NT2/D1 (cell line): ENCODE measurements at regions not wholly inside any gene's neighbourhood (a gene's known extent, or its start where the extent isn't known, plus 50 kb on each side); places are given as distances from the start of the nearest gene placed in this dataset.

Experiments
- SUZ12 ChIP-seq: IDR thresholded peaks from 2 replicates; pipeline ENCODE4 v1.6.1; 2011; ENCODE audit not compliant: insufficient read length, insufficient read depth; ENCODE audit errors: extremely low read depth
- ZNF274 ChIP-seq: IDR thresholded peaks from 2 replicates; pipeline ENCODE4 v1.6.1; 2011; ENCODE audit warnings: mild to moderate bottlenecking, low read depth, low read length

DNA sequence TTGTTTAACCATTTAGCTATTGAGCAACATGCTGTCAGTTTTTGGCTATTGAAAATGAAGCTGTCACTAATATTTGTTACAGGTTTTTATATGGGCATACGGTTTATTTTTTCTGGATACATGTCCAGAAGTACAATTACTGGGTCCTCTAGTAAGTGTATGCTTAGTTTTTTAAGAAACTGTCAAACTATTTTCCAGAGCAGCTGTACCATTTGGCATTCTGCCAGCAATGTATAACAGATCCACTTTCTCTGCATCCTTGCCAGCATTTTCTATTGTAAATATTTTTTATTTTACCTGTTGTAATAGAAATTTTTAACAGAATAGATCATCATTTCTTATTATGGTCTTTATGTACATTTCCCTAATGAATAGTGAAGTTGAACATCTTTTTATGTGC, 658.8 kb downstream of the EDEM1 start:
- TF ChIP-seq SUZ12, result no peak
- no peak for TF ChIP-seq ZNF274
